Stimulated activated CD4-positive, alpha-beta T cell treated with anti-CD3 and anti-CD28 coated beads, Interleukin-1b, Interleukin-23, amount 100 ng/mL, for 4 hours (primary cell): ENCODE measurements at regions not wholly inside any gene's neighbourhood (a gene's known extent, or its start where the extent isn't known, plus 50 kb on each side); places are given as distances from the start of the nearest gene placed in this dataset.

Experiments used
- DNase-seq, 2 donors: peaks; one replicate each; pipeline ENCODE4 v3.0.0-alpha.2; 2020; ENCODE audit warnings: low read depth in 2 of 2

- no peak for DNase-seq
Observed at GRCh38 chr2:60603533-60604190, 50.2 kb upstream of the BCL11A start.

- no peak for DNase-seq
Observed at GRCh38 chr2:60604486-60605064, 51.1 kb upstream of the BCL11A start.

DNA sequence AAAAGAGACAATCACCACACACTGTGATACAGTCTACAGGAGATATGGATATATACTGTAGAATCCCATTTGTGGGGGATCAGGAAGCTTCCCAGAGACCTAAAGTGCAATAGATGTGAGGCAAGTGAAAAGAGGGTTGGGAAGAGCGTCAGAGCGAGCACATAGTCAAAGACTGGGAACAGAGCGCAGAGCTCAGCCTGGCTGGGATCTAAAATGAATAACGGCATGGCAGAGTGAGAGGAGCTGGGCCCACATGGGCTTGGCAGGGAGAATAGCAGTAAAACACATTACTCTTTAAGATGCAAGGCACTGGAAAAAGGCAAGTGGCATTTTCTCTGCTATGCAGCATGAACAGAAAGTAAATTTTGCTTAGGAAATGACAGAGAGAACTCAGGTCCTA is 52.4 kb upstream of the BCL11A start:
- no peak for DNase-seq

GRCh38 chr2:60608679-60609078 is 55.2 kb upstream of the BCL11A start:
- no peak for DNase-seq

DNA sequence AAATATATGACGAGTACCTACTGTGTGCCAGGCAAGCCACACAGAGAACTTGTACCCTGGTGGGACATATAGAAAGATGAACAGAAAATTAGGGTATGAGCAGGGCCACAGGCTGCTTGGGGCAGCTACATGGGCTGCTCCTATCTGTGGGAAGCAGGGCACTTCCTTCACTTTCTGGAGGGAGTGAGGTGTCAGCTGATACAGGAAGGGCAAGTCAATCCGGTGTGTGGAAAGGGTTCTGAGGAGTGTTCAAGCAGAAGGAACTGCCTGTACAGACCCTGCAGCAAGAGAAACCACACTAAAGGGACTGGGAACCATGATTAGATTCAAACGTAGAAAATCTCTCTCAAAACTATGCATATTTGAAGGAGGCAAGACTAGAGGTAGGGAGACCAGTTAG is 58.6 kb upstream of the BCL11A start:
- no peak for DNase-seq

GRCh38 chr2:60614319-60614718 is 60.9 kb upstream of the BCL11A start:
- DNase-seq = no peak

- no peak for DNase-seq
Observed at GRCh38 chr2:60621688-60622429, 68.4 kb upstream of the BCL11A start.

- DNase-seq = no peak
Observed at GRCh38 chr2:60623040-60623439, 69.6 kb upstream of the BCL11A start.

DNA sequence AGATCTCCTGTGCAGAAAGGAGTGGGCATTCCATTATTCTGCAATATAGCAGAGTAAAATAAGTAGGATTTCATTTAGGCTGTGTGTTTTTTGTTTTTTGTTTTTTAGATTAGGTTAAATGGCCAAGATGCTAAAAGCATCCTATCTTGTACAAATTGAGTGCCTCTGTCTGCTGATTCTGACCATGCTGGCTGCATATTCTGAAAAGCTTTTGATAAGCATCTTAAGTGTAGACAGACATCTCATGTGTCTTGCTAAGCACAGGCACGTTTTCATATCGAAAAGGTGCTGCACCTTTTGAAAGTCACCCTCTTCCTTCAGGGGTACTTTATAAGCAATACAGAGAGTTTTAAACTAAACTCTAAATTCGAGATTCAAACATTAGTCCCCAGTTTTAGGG is 74.0 kb upstream of the BCL11A start:
- DNase-seq = no peak

DNA sequence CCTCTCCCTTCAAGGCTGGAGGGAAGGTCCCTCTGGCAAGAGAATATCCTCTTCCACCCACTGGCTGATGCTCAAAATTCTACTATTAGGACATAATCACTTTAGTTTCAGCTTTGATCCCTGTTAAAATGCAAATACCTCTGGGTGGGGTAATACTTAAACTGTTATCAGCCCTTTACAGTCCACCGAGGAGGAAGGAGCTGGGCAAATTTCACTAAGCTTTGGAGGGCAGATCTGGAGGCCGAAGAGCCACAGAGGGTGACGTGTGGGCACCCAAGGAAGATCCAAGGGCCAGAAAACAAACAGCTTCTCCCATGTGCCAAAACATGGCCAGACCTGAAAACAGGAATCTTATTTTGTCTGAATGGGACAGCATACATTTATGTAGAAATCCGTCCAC is 74.6 kb upstream of the BCL11A start:
- DNase-seq = no peak

- no peak for DNase-seq
Observed at GRCh38 chr2:60628615-60629304, 75.3 kb upstream of the BCL11A start.

DNA sequence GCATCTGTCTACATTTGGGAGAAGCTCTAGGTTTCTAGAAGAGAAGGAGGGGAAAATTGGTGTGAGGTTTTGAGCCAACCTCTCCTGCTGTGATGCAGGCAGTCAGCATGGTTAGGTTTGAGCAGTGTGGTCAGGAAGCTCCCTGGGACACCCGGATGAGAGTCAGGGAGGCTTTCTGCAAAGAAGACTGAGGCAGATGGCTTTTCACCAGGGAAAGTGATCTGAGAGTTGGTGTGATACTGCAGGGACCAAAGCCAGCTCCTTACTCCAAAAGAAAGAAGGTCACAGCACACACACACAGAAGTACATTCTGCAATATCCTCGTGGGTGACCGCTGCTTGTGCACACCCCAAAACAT is 75.8 kb upstream of the BCL11A start:
- DNase-seq = no peak

GRCh38 chr2:60629801-60630385 is 76.4 kb upstream of the BCL11A start:
- no peak for DNase-seq

- no peak for DNase-seq
Observed at GRCh38 chr2:60633615-60634014, 80.2 kb upstream of the BCL11A start.

DNA sequence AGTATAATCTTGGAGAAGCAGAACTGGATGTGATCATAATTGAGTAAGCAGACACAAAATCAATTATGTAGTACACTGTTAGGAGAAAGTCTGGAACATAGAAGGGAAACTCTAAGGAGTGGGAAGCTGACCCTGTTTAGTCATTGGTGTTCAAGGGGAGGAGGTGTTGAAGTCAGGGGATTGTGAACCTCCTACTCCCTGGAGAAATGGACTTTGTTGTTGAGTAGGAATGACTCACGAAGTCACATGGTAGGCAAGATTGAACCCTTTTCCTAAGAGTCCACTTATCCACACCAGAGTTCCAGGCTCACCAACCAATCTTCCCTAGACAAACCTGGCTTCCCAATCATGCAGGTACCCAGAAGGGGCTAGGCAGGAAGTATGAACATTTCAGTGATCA is 81.0 kb upstream of the BCL11A start:
- no peak for DNase-seq

DNA sequence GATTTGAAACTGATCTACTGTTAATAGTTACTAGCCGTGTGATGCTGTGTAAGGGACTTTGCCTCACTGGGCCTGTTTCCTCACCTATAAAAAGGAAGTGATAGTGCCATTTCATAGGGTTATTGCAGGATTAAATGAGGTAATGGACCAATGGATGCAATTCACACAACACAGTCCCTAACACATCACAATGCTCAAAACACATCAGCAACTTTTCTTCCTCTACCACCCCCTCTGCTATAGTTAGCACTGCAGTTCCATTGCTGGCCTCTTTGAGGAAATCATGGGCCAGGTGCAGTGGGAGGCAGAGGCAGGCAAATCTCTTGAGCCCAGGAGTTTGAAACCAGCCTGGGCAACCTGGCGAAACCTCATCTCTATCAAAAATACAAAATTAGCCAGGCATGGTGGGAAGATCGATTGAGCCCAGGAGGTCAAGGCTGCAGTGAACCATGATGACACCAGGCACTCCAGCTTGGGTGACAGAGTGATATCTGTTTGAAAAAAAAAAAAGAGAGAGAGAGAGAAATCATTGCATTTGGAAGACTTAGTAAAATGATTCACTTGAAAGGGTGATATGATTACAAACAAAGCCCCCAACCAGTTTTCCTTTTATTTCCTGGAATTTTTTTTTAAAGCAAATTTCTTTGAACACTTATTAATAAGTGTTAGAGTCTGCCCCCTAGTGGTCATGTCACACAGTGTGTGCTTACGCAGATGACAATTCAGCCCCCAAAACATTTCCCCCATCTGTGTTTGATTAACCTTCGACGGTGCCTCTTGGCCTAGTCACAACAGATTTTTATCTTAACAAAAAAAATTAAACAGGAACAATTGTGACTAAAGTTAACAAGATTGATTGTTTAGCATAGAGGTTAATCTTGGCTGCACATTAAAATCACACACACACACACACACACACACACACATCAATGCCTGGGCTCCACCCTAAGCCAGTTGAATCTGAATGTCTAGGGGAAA is 88.6 kb upstream of the BCL11A start:
- DNase-seq = peak in 1 of 2 donors; percentile 7

- no peak for DNase-seq
Observed at GRCh38 chr2:60643747-60644146, 90.3 kb upstream of the BCL11A start.

DNA sequence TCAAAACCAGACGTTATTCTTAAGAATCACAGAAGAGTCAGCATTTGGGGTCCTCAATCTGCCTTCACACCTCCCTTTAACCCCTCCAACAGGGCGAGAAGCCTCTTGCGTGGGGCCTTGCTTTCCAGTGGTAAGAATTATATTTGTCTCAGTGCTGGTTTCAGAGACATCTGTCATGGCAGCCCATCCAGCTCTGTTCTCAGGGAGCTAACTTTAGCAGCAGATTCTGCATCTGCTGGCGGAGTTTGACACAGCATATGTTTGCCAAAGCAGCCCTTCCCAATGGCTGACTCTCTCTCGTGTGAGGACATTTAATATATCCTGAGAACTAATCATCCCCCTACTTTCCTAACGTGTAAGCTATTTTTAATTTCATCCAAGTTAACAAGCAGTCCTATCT is 91.5 kb upstream of the BCL11A start:
- no peak for DNase-seq

- no peak for DNase-seq
Observed at GRCh38 chr2:60648191-60648590, 94.7 kb upstream of the BCL11A start.

DNA sequence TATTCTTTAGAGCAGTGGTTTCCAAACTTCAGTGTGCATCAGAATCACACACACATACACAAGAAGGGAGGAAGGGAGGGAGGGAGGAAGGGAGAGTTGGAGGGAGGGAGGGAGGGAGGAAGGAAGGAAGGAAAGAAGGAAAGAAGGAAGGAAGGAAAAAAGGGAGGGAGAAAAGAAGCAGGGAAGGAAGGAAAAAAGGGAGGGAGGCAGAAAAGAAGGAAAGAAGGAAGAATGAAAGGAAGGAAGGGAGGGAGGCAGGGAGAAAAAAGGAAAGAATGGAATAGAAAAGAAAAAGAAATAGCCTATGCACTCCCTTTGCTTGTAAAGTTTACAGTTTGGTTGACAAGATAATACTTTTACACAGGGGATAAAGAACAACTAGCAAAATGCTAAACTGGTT is 96.3 kb upstream of the BCL11A start:
- no peak for DNase-seq

DNA sequence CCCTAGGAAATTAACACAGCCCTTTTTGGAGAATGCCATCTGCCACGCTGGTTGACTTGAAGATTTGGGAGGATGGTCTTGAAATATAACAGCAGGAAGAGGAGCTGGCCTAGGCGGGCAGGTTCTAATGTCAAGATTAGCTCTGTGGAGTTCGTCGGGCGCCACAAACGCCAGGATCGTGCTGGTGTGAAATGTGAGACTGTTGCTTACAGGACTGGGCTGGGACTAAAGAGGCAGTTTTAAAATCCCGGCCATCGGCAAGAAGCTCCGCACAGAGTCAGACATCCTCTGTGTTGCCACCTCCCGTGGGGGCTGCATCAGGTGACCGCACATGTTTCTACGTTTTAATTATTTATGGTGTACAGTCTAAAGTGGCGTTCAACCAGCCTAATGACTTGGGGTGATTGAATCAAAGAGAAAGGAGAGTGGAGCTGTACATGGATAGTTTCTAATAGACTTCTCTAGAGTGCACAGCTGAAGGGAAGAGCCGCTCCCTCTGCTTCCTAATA is 99.4 kb upstream of the BCL11A start:
- DNase-seq = no peak
